ENCODE measurements at regions not wholly inside any gene's neighbourhood (a gene's known extent, or its start where the extent isn't known, plus 50 kb on each side); places are given as distances from the start of the nearest gene placed in this dataset.

- TF ChIP-seq CTCF (IDR thresholded peaks at IDR 0.05), result no peak
- no peak for TF ChIP-seq POLR2A (IDR thresholded peaks at IDR 0.05)
Measured at GRCh38 chr2:13905831-13906230, 726.7 kb upstream of the LRATD1 start.

Measured in Peyer's patch (tissue), 4 donors.